ENCODE measurements at regions not wholly inside any gene's neighbourhood (a gene's known extent, or its start where the extent isn't known, plus 50 kb on each side); places are given as distances from the start of the nearest gene placed in this dataset.

GRCh38 chr20:56840716-56841261 lies 211.7 kb downstream of the TFAP2C start:
- no peak for TF ChIP-seq CTCF (IDR thresholded peaks at IDR 0.05; ENCODE audit: poor library complexity)
- no peak for TF ChIP-seq EZH2 (IDR thresholded peaks at IDR 0.05; ENCODE audit: borderline replicate concordance)
